Ramos (cell line): ENCODE measurements at regions not wholly inside any gene's neighbourhood (a gene's known extent, or its start where the extent isn't known, plus 50 kb on each side); places are given as distances from the start of the nearest gene placed in this dataset.

Experiments
- in situ Hi-C: fragments of 300-500 bp; cut with MboI; formaldehyde crosslinking; loops from one replicate; pipeline ENCODE4 v1.14.3; 2022; ENCODE audit warnings: low sequenced_read_pairs; ENCODE audit not compliant: unreplicated experiment

DNA sequence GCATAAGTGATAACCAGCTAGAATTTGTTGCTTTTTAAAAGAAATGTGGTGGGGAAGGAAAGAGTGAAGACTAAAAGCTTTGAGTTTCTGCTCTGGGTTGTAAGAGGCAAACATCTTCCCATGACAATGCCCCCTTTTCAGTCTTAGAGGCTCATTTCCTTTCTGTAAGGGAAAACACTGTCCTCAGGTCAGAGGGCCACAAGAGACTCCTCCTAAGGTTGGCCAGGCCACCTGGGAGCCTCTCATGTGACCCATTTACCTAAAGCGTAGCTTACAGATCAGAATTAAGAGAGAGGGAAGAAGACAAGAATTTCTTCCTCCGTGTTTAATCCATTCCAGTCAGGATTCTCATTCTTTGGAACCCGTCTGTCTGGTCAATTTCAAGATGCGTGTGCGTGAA is 220.4 kb upstream of the HEY2 start:
- in situ Hi-C loops = no loop called here

DNA sequence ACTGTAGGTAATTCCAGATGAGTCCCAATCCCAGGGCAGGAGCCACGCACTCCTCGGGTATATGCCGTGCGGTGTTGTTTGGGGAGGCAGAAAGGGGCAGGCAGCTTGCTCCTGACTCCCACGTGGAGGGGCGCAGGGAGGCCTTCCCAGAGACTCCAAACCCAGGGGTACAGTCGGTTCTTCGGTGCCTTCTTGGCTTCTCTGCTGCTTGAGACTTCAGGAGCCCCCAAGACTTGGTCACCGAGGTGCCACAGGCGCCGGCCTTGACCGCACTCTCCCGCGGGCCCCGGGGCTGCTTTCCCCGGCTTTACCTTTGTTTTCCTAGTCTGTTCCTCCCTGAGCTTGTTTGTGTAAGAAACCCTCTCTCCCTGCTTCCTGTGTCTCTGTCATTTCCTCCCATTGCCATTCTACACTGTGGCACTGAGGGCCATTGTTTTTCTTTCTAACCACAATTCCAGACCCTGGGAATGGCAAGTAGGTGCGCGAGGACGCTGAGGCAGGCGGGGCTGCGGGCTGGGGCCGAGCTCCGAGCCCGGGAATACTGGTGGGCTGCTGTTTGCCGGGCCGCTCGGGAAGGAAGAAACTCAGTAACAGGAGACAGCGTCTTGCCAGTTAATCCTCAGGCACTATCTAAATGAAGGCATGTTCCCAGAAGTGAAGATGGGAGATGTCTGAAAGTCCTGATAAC is 215.6 kb upstream of the HEY2 start:
- in situ Hi-C loops = no loop called here

DNA sequence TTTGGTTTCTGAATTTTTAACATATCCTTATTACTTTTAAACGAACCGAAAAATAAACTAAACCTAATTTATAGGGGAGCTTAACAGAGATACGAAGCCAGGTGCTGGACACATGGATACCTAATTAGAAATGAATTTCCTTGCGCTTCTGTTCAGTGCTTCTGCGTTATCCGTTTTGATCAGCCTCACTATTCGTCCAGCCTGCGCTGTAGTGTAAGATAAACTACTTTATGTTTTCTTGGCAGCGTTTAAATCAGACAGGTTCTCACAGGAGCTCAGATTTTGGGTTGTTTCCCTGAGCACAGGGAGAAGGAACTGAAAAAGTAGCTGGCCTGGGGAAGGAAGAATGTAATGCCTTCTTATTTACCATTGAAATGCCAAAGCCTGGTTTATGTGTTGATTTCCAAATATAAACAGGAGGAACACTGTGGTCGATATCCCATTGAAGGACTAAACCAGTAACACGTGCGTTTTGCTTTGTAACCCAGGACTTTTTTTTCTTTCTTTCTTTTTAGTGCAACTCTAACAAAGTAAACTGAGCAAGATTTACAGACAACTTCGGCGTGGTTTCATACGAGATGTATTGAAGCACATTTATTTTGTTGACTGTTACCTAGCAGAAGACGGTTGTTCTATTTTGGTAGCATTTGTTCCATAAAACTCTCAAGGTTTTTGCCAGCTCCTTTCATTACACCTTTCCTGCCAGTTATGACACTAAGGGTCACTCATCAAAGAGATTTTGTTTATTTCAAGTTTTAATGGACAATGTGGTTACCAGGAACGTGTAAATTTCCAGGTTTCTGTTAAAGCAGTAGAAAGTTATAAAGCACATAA is 214.8 kb upstream of the HEY2 start:
- in situ Hi-C loops = no loop called here

GRCh38 chr6:125537090-125537489 is 212.3 kb upstream of the HEY2 start:
- in situ Hi-C loops = no loop called here

DNA sequence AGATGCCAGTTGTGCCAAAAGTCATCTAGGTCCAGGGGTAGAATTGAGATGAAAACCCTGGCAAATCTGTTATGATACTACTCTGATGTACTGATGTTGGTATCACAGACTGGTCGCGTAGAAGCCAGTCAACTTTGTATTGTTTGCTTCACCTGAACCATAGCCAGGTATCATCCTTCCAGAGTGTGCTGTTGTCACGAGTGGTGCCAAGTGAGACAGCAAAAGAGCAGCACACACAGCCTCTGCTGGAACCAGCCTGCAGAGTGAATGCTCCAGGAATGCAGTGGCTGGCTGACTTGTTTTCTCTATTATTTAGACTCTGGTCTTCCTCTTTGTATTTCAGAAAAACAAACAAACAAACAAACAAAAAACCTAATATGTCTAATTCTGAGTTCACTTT is 209.5 kb upstream of the HEY2 start:
- in situ Hi-C loops = no loop called here

DNA sequence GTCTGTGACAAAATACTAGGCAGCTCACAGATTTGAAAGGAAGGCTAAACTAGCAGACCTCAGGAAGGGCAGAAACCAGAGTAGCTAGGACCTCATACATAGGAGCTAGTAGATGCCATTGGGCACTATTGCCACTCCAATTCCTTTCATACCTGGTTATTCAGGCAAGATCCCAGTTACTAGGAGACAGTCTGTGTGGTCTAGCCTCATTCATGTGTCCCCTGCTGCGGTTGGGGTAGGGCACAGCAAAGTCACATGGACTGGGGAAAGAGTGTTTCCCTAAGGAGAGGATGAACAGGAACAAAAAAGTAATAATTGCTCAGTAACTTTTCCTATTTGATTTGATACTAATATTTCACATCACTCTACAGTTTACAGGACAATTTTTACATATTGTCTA is 204.6 kb upstream of the HEY2 start:
- in situ Hi-C loops = no loop called here

- in situ Hi-C loops = no loop called here
Measured at GRCh38 chr6:125546841-125547251, 202.6 kb upstream of the HEY2 start.

DNA sequence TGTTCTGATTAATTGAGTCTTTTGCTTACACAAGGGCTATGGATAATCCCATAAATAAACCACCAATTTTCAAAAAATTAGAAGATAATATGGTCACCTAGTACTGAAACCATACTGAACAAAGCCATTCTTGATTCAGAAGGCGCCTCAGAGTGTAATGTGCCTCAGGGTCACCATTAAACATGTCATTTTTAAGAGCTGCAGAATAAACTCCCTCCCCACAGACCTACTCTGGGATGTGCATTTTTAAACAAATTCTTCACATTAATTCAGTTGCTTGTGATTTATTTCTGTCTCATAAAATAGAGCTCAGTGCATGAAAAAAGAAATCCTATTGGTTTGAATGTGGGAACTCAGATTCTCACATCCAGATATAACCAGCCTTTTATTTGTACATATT is 202.1 kb upstream of the HEY2 start:
- in situ Hi-C loops = no loop called here

DNA sequence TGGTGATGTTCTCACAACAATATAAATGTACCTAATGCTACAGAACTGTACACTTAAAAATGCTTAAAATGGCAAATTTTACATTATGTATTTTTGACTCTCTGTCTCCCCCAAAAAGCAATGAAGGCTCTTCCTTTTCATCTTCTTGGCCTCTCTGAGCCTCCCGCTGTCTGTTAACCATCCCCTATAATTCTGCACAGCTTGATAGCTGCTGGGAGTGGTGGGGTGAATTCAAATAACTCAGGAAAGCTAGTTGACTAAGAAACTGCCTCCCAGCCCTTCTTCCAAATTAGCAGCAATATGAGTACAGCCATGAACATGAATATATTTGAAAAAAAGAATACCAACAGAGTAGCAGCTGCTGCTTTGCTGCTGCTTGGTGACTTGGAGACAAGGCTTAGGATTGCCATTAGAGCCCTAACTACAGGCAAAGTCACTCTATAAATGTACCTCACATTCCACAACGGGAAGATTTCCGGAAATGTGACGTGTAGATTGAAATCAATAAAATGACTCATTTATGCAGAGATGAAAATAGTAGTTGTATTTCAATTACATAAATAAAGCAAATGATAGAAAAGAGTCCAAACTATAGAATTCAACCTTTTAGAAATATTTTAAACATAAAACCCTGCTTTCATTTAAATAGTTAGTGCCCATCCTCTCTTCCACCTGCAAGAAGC is 200.1 kb upstream of the HEY2 start:
- in situ Hi-C loops = no loop called here

- in situ Hi-C loops = no loop called here
Measured at GRCh38 chr6:125550892-125551291, 198.5 kb upstream of the HEY2 start.

DNA sequence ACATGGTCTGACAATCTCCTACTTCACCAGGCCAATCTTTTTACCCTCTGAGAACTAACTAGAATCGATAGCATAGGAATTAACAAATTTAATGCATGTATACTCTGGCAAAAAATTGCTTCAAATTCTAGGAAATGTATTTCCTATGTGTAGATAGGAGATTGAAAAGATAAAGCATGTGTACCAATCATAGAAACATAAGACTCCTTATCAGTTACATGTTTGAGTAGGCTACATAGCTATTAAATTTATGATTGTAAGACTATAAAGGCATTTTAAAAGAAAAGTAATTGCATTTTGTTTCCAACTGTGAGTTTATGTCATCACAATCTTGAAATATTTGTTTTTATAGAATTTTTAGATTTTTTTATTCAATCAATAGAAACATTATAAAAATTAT is 196.6 kb upstream of the HEY2 start:
- in situ Hi-C loops = no loop called here

- in situ Hi-C loops = no loop called here
Measured at GRCh38 chr6:125554456-125554855, 195.0 kb upstream of the HEY2 start.

DNA sequence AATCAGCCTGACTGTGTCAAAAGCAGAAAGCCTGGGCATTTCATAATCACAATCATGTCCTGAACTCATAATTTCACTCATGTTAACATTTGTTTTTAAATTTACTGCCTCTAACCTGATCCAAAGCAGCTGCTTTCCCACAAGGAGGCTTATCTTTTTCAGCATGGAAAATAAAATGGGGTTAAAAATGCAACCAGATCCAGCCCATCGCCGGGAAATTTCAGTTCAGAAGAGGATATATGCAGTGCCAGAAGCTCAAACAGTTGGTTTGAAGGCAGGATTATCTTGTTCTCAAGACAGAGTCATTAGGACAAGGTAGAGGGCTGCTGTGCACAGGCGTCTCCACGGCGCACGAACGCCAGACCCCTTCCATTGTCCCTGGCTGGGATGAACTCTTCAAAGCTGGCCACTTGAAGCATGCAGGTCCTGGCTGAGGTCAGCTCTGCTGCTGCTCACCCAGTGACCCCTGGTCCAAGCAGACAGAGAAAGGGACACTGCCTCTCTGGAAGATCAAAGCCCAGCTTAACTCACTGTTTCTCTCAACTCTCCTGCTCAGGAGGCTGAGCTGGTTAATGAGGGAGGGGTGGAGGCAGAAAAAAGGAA is 191.1 kb upstream of the HEY2 start:
- in situ Hi-C loops = no loop called here

DNA sequence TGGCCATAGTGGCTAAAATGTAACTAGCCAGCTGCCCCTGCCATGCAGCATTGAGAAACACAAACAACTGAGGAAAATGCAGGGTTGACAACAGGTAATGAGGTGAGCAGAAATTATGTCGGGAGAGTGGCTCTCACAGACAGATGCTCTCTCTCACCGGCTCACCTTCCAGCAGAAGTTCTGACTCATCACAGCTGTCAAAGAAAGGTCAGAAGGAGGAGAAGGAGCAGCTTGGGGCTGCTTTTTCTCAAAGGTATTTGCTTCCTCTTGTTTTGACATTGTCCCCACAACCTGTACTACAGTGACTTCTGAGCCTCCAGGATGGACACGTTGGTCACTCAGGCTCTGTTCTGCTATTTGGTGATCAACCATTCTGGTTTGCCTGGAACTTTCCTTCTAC is 190.5 kb upstream of the HEY2 start:
- in situ Hi-C loops = no loop called here

GRCh38 chr6:125562156-125562555 is 187.3 kb upstream of the HEY2 start:
- in situ Hi-C loops = no loop called here

DNA sequence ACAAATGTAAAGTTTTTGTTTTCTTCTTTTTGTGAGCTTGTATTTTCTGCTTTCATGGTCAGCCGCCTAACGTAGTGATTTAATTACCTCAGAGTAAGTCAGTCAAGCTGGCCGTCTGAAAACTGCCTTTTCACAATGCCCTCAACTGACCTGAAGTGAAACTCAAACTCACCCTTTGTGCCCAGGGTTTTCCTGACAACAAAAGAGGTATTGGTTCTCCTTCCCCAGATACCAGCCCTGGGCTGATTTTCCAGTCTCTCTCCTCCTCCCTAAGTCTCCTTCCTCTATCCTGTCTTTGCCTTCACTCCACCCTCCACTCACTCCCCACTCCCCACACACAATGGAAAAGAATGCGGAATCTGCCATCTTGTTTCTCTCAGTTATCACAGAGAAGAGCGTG is 184.5 kb upstream of the HEY2 start:
- in situ Hi-C loops = no loop called here

DNA sequence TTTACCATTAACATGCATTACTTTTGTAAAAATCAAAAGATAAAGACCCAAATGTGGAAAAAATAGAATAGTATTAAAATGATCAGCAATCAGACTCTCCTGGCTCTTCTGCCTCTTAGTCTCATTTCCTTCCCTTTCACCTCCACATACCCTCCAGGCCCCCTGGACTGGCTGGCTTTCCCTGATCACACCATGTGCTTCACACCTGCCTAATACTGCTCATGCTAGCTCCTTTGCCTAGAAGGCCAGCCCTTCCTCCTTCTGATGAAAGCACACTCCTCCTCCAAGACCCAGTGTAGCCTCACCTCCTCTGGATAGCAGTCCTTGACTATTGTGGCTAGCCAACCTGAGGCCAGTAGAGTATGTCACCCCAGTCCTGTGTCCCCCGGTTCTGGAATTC is 182.0 kb upstream of the HEY2 start:
- in situ Hi-C loops = no loop called here

DNA sequence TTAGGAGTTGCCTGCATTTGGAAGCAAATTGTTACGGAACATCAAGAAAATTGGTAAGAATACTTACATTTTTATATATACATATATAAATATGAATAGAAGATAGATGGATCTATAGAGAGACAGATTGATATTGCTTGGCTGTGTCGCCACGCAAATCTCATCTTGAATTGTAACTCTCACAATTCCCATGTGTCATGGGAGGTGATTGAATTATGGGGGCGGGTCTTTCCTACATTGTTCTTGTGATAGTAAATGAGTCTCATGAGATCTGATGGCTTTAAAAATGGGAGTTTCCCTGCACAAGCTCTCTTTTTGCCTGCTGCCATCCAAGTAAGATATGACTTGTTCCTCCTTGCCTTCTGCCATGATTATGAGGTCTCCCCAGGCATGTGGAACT is 180.8 kb upstream of the HEY2 start:
- in situ Hi-C loops = no loop called here

DNA sequence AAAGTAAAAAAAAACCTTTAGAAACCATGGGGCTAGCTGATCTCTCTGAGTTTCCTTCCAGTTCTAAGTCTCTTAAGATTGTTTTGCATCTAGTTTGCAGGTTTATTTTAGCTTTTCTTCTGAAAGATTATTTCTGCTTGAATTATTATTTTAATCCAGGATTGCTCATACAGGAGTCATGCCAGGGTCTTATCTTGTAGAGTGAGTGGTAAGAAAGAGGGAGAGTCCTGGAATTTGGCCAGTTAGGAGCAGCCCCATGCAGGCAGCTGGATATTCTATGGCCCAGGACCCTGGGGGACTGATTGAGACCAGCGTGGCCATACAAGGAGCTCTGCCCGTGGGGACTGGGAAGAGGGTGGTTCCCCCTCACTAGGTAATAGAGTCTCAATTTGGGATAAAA is 178.9 kb upstream of the HEY2 start:
- in situ Hi-C loops = no loop called here

DNA sequence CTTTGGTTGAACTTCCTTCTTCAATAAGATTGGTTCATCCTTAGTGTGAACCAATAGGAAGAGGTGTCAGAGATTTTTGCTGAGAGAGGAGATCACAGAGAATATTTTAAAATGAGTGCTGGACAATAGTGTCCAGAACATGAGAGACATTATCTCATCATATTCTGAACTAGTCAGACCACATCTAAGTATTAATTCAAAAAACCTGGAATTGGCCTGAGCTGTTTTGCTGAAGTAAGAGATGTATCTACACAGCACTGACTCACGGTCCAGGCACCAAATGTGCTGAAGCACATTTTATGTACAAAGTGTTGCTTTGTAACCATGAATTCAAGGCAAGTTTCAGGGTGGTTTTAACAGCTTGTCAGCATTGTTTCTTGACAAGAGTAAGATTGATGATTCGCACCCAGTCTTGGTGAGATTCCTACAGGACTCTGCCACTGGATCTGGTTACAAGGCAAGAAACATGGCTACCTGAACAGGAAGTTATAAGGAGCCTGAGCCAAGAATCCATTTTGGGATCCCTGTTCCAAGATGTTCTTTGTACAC is 178.2 kb upstream of the HEY2 start:
- in situ Hi-C loops = no loop called here

- in situ Hi-C loops = no loop called here
Measured at GRCh38 chr6:125574604-125575003, 174.8 kb upstream of the HEY2 start.
